GM12874 (cell line): ENCODE measurements at regions not wholly inside any gene's neighbourhood (a gene's known extent, or its start where the extent isn't known, plus 50 kb on each side); places are given as distances from the start of the nearest gene placed in this dataset.

Source experiments
- CTCF ChIP-seq: IDR thresholded peaks from 2 replicates; pipeline ENCODE4 v1.5.1; 2011; ENCODE audit warnings: low read depth, mild to moderate bottlenecking, control low read depth, low read length, moderate library complexity; ENCODE audit not compliant: insufficient read depth

- TF ChIP-seq CTCF = no peak
These were observed 662.6 kb downstream of the BCKDHB start for GRCh38 chr6:80769106-80769505.

DNA sequence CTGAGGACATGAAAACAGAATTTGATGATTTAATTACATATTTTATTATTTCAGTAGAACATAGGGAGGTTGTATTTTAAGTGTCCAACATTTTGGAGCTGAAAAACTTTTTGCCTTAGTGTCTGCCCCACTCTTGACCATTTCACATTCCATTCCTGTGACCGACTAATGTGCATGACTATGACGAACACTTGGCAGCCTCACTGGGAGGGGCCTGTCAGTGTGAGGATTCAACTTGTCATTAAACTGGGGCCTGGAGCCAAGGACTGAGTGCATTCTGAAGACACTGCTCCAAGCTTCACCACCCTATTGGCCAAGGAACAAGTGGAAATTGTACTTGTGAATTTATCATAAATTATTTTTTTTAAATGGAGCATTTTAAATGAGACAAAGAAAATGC is 661.3 kb downstream of the BCKDHB start:
- no peak for TF ChIP-seq CTCF

GRCh38 chr6:80744213-80744612 is 637.7 kb downstream of the BCKDHB start:
- no peak for TF ChIP-seq CTCF

DNA sequence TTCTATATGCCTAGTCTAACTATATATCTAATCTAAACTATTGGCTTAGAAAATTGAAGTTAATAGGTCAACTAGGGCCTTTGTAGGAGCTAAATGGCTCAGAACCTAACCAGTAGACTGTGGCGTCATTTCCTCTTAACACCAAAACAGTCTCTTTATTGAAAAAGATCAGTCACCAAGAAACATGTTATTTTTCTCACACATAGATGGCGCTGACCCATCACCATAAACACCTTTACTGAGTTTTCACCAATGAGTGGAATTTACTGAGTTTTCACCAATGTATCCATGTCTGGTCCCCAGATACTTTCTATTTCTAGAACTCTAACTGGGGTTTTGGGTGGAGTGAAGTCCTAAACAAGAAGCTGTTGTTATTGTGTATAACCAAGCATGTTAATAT is 636.0 kb downstream of the BCKDHB start:
- no peak for TF ChIP-seq CTCF

DNA sequence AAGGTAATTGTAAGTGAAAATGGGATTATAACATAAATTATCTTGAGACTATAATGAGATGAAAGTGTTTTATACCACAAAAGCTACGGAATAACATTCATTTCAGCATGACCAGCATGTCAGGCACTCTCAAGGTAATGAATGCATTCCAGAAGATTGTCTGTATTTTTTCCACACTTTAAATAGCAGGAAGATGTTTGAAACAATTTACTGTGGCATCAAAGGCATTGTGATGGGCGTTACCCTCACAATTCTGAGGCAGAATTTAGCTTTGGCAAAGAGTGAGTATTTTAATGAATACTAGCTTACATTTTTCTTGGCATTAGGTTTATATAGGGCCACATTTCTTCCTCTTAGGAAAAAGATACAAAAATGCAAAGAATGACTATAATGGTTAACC is 627.2 kb downstream of the BCKDHB start:
- no peak for TF ChIP-seq CTCF

DNA sequence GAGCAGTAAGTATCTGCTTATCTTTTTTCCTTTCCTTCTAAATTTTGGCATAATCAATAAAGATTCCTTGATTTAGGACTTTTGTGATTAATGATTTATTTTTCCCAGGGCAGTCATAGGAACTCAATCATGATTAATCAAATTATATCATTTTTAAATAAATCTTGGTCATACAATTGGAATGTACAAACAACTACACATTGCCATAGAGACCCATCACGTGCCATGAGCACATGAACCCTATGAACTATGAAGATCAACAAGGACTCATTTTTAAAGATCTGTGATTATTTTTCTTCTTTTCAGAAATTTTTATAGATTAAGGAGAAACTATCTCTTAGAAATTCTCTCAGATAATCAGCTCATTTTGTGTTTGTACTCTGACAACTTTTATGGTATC is 622.4 kb downstream of the BCKDHB start:
- no peak for TF ChIP-seq CTCF

DNA sequence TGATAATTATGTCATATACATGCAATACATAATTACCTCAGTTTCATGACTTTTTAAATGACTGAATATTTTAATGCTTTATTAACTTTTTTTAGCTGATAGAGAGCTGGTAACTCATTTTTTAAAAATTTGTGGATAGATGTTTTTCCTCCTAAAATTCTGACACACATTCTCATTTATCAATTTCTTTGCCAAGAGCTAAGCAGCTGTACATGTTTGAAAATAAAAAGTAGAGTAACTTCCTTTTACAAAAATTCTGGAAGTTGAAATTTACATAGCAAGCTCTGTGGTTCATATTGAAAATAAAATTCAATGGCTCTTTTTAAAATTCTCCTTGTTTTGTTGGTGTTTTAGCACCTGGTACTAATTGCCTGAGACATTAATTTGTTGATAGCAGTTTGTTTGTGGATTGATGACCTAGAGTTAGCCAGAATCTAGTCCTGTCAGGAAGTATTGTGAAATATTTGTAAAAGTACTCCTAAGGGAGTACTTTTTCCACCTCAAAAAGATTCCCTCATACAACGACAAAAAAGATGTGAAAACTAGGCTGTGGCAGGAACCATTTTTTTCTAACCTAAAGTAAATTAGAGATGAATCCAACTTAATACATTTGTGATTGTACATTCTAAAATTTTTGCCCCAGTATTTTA is 621.8 kb downstream of the BCKDHB start:
- no peak for TF ChIP-seq CTCF
